ENCODE measurements at regions not wholly inside any gene's neighbourhood (a gene's known extent, or its start where the extent isn't known, plus 50 kb on each side); places are given as distances from the start of the nearest gene placed in this dataset.
A peak's percentile ranks its signal among the peaks of the same experiment; 100 is the strongest.

DNA sequence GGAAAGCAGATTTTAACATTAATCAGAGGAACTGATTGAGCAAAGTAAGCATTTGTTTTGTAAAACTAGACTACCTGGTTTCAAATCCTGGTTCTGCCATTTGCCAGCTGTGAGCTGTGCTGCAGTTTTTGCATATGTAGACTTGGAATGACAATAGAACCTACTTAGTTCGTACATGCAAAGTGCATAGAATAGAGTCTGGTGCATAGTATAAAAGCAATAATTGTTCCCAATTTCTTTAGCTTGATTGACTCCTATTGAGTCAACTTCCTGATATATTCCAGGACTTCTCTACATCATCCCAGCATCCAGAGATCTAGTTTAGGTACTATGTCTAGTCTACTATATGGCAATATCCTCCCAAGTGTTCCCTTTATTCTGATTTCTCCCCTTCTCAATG, 144.4 kb upstream of the FGGY start:
- peaks cover 46% of the 10 kb centered on the region for H3K4me1 Mint-ChIP-seq (ENCODE audit: low read depth, unreplicated experiment)

DNA sequence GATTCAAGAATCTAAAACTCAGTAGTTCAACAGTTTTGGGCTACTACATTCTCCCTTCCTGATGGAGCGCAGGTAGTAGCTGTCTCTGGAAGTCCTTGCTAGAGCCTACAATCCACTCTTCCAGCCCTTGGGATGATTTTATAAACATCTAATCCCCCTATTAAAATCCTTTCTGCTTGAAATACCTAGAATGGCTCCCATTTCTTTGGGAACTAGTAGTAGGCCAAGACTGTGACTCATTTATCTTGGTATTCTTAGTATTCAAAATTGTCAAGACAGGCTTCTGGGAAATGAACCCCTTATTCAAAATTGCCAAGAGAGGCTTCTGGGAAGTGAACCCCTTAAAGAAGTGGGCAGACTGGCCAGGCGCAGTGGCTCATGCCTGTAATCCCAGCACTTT, 142.5 kb upstream of the FGGY start:
- FAIRE-seq, result no peak
- Histone ChIP-seq H3K9me3 (ENCODE audit: insufficient read depth, low read depth, low read length) (peaks cover 5% of the 10 kb centered on the region), H3K27ac (ENCODE audit: low read depth, low read length) (no peak overlapping the region), H3K4me2 (ENCODE audit: low read length) (no peak overlapping the region), H2AFZ (ENCODE audit: low read depth, low read length) (no peak overlapping the region), H3K4me1 (ENCODE audit: insufficient read depth, low read length) (peaks cover 35% of the 10 kb centered on the region), H4K20me1 (ENCODE audit: insufficient read depth, low read length) (no peaks in the 10 kb centered on the region), H3K36me3 (ENCODE audit: insufficient read depth, low read length) (no peaks in the 10 kb centered on the region), H3K79me2 (ENCODE audit: insufficient read depth, low read length) (no peaks in the 10 kb centered on the region), H3K27me3 (ENCODE audit: insufficient read depth, low read length) (no peaks in the 10 kb centered on the region), H3K9ac (ENCODE audit: low read length) (no peak overlapping the region), H3K4me3 (ENCODE audit: insufficient read depth, low read depth, low read length) (no peak overlapping the region)
- TF ChIP-seq, protein P1, sequence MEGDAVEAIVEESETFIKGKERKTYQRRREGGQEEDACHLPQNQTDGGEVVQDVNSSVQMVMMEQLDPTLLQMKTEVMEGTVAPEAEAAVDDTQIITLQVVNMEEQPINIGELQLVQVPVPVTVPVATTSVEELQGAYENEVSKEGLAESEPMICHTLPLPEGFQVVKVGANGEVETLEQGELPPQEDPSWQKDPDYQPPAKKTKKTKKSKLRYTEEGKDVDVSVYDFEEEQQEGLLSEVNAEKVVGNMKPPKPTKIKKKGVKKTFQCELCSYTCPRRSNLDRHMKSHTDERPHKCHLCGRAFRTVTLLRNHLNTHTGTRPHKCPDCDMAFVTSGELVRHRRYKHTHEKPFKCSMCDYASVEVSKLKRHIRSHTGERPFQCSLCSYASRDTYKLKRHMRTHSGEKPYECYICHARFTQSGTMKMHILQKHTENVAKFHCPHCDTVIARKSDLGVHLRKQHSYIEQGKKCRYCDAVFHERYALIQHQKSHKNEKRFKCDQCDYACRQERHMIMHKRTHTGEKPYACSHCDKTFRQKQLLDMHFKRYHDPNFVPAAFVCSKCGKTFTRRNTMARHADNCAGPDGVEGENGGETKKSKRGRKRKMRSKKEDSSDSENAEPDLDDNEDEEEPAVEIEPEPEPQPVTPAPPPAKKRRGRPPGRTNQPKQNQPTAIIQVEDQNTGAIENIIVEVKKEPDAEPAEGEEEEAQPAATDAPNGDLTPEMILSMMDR (IDR thresholded peaks at IDR 0.05; ENCODE audit: insufficient read depth, low read depth, low read length), result no peak
- no peak for TF ChIP-seq EZH2 (IDR thresholded peaks at IDR 0.05; ENCODE audit: insufficient read depth, low read length)
- no peak overlapping the region for H3K4me3 Mint-ChIP-seq (ENCODE audit: unreplicated experiment)
- H3K27ac Mint-ChIP-seq (ENCODE audit: unreplicated experiment), result no peak overlapping the region
- H3K9me3 Mint-ChIP-seq (ENCODE audit: unreplicated experiment), result peaks cover 7% of the 10 kb centered on the region
- peaks cover 46% of the 10 kb centered on the region for H3K4me1 Mint-ChIP-seq (ENCODE audit: low read depth, unreplicated experiment)
- peak; percentile 39 for DNase-seq (ENCODE audit: low read depth)
- H3K36me3 Mint-ChIP-seq (ENCODE audit: low read depth, unreplicated experiment), result no peaks in the 10 kb centered on the region
- H3K27me3 Mint-ChIP-seq (ENCODE audit: low read depth, unreplicated experiment), result no peaks in the 10 kb centered on the region

More for the DNA sequence above, 144.4 kb upstream of the FGGY start:
- Histone ChIP-seq H4K20me1 (ENCODE audit: insufficient read depth, low read length) (no peaks in the 10 kb centered on the region), H3K4me2 (ENCODE audit: low read length) (no peak overlapping the region), H3K4me3 (ENCODE audit: insufficient read depth, low read depth, low read length) (no peak overlapping the region), H3K4me1 (ENCODE audit: insufficient read depth, low read length) (peaks cover 35% of the 10 kb centered on the region), H3K79me2 (ENCODE audit: insufficient read depth, low read length) (no peaks in the 10 kb centered on the region), H2AFZ (ENCODE audit: low read depth, low read length) (no peak overlapping the region), H3K9me3 (ENCODE audit: insufficient read depth, low read depth, low read length) (no peaks in the 10 kb centered on the region), H3K27me3 (ENCODE audit: insufficient read depth, low read length) (no peaks in the 10 kb centered on the region), H3K36me3 (ENCODE audit: insufficient read depth, low read length) (no peaks in the 10 kb centered on the region), H3K9ac (ENCODE audit: low read length) (no peak overlapping the region), H3K27ac (ENCODE audit: low read depth, low read length) (no peak overlapping the region)
- FAIRE-seq (peak; percentile 34), DNase-seq (ENCODE audit: low read depth) (no peak)
- TF ChIP-seq, protein P1 (IDR thresholded peaks at IDR 0.05; ENCODE audit: insufficient read depth, low read depth, low read length), result no peak
- Mint-ChIP-seq H3K4me3 (ENCODE audit: unreplicated experiment) (no peak overlapping the region), H3K27ac (ENCODE audit: unreplicated experiment) (peak overlapping the region; percentile 12), H3K36me3 (ENCODE audit: low read depth, unreplicated experiment) (no peaks in the 10 kb centered on the region), H3K9me3 (ENCODE audit: unreplicated experiment) (peaks cover 2% of the 10 kb centered on the region), H3K27me3 (ENCODE audit: low read depth, unreplicated experiment) (no peaks in the 10 kb centered on the region)

DNA sequence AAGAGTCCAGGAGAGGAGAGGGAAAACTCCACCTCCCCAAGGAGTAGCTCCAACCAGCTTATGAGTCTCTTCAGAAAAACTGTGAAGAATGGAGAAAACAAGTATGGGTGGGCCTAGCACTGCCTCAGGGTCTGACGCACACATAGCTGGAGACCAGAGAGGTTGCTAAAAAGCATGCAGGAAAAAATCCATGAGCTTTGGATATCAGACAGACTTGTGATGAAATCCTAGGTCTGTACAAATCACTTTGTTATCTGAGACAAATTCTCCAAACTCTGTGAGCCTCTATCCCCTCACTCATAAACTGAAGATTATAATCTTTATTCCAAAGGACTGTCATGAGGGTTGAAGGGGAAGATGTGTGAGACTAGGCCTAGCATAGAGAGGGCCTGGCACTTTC, 141.5 kb upstream of the FGGY start:
- H3K36me3 ChIP-seq (ENCODE audit: insufficient read depth, low read length), result no peaks in the 10 kb centered on the region
- no peak for TF ChIP-seq EZH2 (IDR thresholded peaks at IDR 0.05; ENCODE audit: insufficient read depth, low read length)
- TF ChIP-seq, protein P1 (IDR thresholded peaks at IDR 0.05; ENCODE audit: insufficient read depth, low read depth, low read length), result no peak
- Mint-ChIP-seq H3K9me3 (ENCODE audit: unreplicated experiment) (peaks cover 7% of the 10 kb centered on the region), H3K4me1 (ENCODE audit: low read depth, unreplicated experiment) (peaks cover 40% of the 10 kb centered on the region), H3K36me3 (ENCODE audit: low read depth, unreplicated experiment) (no peaks in the 10 kb centered on the region), H3K27me3 (ENCODE audit: low read depth, unreplicated experiment) (no peaks in the 10 kb centered on the region), H3K27ac (ENCODE audit: unreplicated experiment) (no peak overlapping the region), H3K4me3 (ENCODE audit: unreplicated experiment) (no peak overlapping the region)
- no peaks in the 10 kb centered on the region for H3K27me3 ChIP-seq (ENCODE audit: insufficient read depth, low read length)
- H3K4me2 ChIP-seq (ENCODE audit: low read length), result no peak overlapping the region
- H3K79me2 ChIP-seq (ENCODE audit: insufficient read depth, low read length), result no peaks in the 10 kb centered on the region
- FAIRE-seq (no peak), DNase-seq (ENCODE audit: low read depth) (no peak)
- no peak overlapping the region for H2AFZ ChIP-seq (ENCODE audit: low read depth, low read length)
- no peak overlapping the region for H3K27ac ChIP-seq (ENCODE audit: low read depth, low read length)
- H3K4me3 ChIP-seq (ENCODE audit: insufficient read depth, low read depth, low read length), result no peak overlapping the region
- no peaks in the 10 kb centered on the region for H4K20me1 ChIP-seq (ENCODE audit: insufficient read depth, low read length)
- no peak overlapping the region for H3K9ac ChIP-seq (ENCODE audit: low read length)
- H3K9me3 ChIP-seq (ENCODE audit: insufficient read depth, low read depth, low read length), result peaks cover 5% of the 10 kb centered on the region
- peaks cover 34% of the 10 kb centered on the region for H3K4me1 ChIP-seq (ENCODE audit: insufficient read depth, low read length)

Measured in astrocyte (in vitro differentiated cells and primary cell).